GM12878 (cell line): ENCODE measurements at regions not wholly inside any gene's neighbourhood (a gene's known extent, or its start where the extent isn't known, plus 50 kb on each side); places are given as distances from the start of the nearest gene placed in this dataset.

ENCODE experiments used
- ATAC-seq: fragments of 200-7000 bp; cut with Tn5 transposase; 3 replicates; pipeline ENCODE4 v1.9.1; 2020; ENCODE audit warnings: mild to moderate bottlenecking, moderate library complexity
- BruUV-seq: library from RNA; stranded (reverse); fragments of 400-500 nt; replicated peaks from 2 replicates; lab custom pipeline; 2021; lab: Mats Ljungman, UMichigan
- CTCF ChIA-PET: fragments of 300-600 bp; sonication (Branson Sonifier 250); formaldehyde crosslinking; extraction: SDS; loops from one replicate; lab custom pipeline; 2021; ENCODE audit warnings: inconsistent platforms; lab: Yijun Ruan, JAX
- POLR2A ChIA-PET: fragments of 350-600 bp; formaldehyde crosslinking; extraction: SDS; loops from one replicate; lab custom pipeline; 2021; ENCODE audit warnings: inconsistent platforms; lab: Charles Lee
- RAD21 ChIA-PET: fragments of 300-600 bp; sonication (Branson Sonifier 250); formaldehyde crosslinking; loops from one replicate; lab custom pipeline; 2023; ENCODE audit warnings: antibody characterized with exemption; ENCODE audit not compliant: unreplicated experiment; lab: Charles Lee
- SMC1A ChIA-PET: fragments of 300-600 bp; sonication (Branson Sonifier 250); formaldehyde crosslinking; loops from one replicate; lab custom pipeline; 2023; ENCODE audit not compliant: unreplicated experiment, uncharacterized antibody; lab: Charles Lee
- DNase-seq: peaks from one replicate; pipeline ENCODE4 v3.0.0-alpha.2; 2011; ENCODE audit warnings: low read depth, low spot score
- FAIRE-seq: peaks from 3 replicates; lab custom pipeline; 2011; peaks lifted over from hg19 to GRCh38; lab: Jason Lieb, UNC
- H2AFZ ChIP-seq: 2 replicates; pipeline ENCODE4 v1.6.0; 2011; ENCODE audit warnings: low read depth, low read length, control low read depth; ENCODE audit not compliant: control insufficient read depth
- H3K27ac ChIP-seq: 2 replicates; pipeline ENCODE4 v1.5.1; 2011; ENCODE audit warnings: control low read depth; ENCODE audit not compliant: control insufficient read depth, insufficient read depth
- H3K27me3 ChIP-seq, 2 experiments: replicated peaks in 1 of 2; 2 replicates each; pipeline versions ENCODE4 v1.6.0 to v1.6.1; 2011; ENCODE audit warnings: low read length in 1 of 2; ENCODE audit not compliant: control insufficient read depth in 2 of 2, insufficient read depth in 2 of 2
- H3K36me3 ChIP-seq, 2 experiments: 2 replicates each; pipeline ENCODE4 v1.5.1; 2011; ENCODE audit warnings: low read length in 1 of 2; ENCODE audit not compliant: control insufficient read depth in 2 of 2, insufficient read depth in 2 of 2
- H3K4me1 ChIP-seq: 2 replicates; pipeline ENCODE4 v1.6.1; 2011; ENCODE audit warnings: mild to moderate bottlenecking, low read length, moderate library complexity, mixed read lengths; ENCODE audit not compliant: control insufficient read depth, insufficient read depth
- H3K4me2 ChIP-seq: 2 replicates; pipeline ENCODE4 v1.6.0; 2011; ENCODE audit warnings: control low read depth; ENCODE audit not compliant: control insufficient read depth, insufficient read depth
- H3K4me3 ChIP-seq: fragments of 200-600 bp; sonication (generic); 2 replicates; pipeline ENCODE4 v1.5.1; 2016
- H3K79me2 ChIP-seq: 2 replicates; pipeline ENCODE4 v1.6.0; 2011; ENCODE audit warnings: low read length; ENCODE audit not compliant: control insufficient read depth, insufficient read depth
- H3K9ac ChIP-seq: 2 replicates; pipeline ENCODE4 v1.8.0; 2011; ENCODE audit warnings: low read length, control low read depth, mixed read lengths; ENCODE audit not compliant: control insufficient read depth, insufficient read depth
- H3K9me3 ChIP-seq: replicated peaks from 3 replicates; pipeline ENCODE4 v1.5.1; 2011; ENCODE audit warnings: mild to moderate bottlenecking, low read length; ENCODE audit not compliant: control insufficient read depth, insufficient read depth
- H4K20me1 ChIP-seq: 2 replicates; pipeline ENCODE4 v1.6.0; 2011; ENCODE audit not compliant: control insufficient read depth, insufficient read depth
- EZH2 ChIP-seq: IDR thresholded peaks from 2 replicates; pipeline ENCODE4 v1.6.1; 2012; ENCODE audit warnings: low read depth, mild to moderate bottlenecking, control low read depth, inconsistent platforms, low read length, borderline replicate concordance; ENCODE audit not compliant: control insufficient read depth
- IKZF1 ChIP-seq: fragments of 450-650 bp; conservative IDR thresholded peaks from 2 replicates; pipeline ENCODE4 v1.6.1; 2017; ENCODE audit warnings: antibody characterized with exemption, mild to moderate bottlenecking
- IRF4 ChIP-seq: IDR thresholded peaks from 2 replicates; pipeline ENCODE4 v1.6.1; 2011; ENCODE audit warnings: low read depth, low read length
- MEF2B ChIP-seq: fragments of 450-650 bp; IDR thresholded peaks from 2 replicates; pipeline ENCODE4 v1.6.1; 2018; ENCODE audit warnings: mild to moderate bottlenecking, moderate library complexity; ENCODE audit not compliant: partially characterized antibody, poor library complexity, severe bottlenecking
- MTA2 ChIP-seq: fragments of 450-650 bp; IDR thresholded peaks from 2 replicates; pipeline ENCODE4 v1.6.1; 2016; ENCODE audit warnings: low read depth, mild to moderate bottlenecking, moderate library complexity
- PAX5 ChIP-seq: IDR thresholded peaks from 2 replicates; pipeline ENCODE4 v1.6.1; 2011; ENCODE audit warnings: low read depth, low read length, borderline replicate concordance
- POLR2A ChIP-seq: IDR thresholded peaks from 2 replicates; pipeline ENCODE4 v1.6.1; 2011; ENCODE audit warnings: low read depth, mild to moderate bottlenecking, low read length
- RAD51 ChIP-seq: fragments of 450-650 bp; IDR thresholded peaks from 2 replicates; pipeline ENCODE4 v1.6.1; 2016; ENCODE audit warnings: moderate library complexity, mild to moderate bottlenecking, inconsistent platforms
- SMC3 ChIP-seq: IDR thresholded peaks from 2 replicates; pipeline ENCODE4 v1.6.1; 2011; ENCODE audit warnings: low read length, improper control_type of control experiment, borderline replicate concordance
- SREBF1 ChIP-seq: IDR thresholded peaks from 2 replicates; pipeline ENCODE4 v1.6.1; 2012; ENCODE audit warnings: mild to moderate bottlenecking, low read length
- SRF ChIP-seq, 2 experiments: IDR thresholded peaks; 2 replicates each; pipeline ENCODE4 v1.6.1; 2011; ENCODE audit warnings: low read depth in 2 of 2, low read length in 2 of 2, mild to moderate bottlenecking in 1 of 2, moderate library complexity in 1 of 2
- SUZ12 ChIP-seq: fragments of 200-600 bp; sonication (generic); IDR thresholded peaks from one replicate; pipeline ENCODE4 v1.6.1; 2018; ENCODE audit warnings: antibody characterized with exemption, mild to moderate bottlenecking; ENCODE audit not compliant: unreplicated experiment
- WGBS: methylation state at CpG from one replicate; pipeline ENCODE4 v1.1.6; 2016; ENCODE audit warnings: low lambda C conversion rate; ENCODE audit not compliant: insufficient replicate concordance, insufficient coverage; ENCODE audit errors: missing lambda C conversion rate; 5-methylcytosine and 5-hydroxymethylcytosine counted together
- in situ Hi-C: fragments of 300-500 bp; cut with MboI; formaldehyde crosslinking; loops from 9 replicates; pipeline ENCODE4 v1.14.3; 2018; ENCODE audit warnings: mixed read lengths
- intact Hi-C: fragments of 100-400 bp; cut with micrococcal nuclease; formaldehyde crosslinking; loops from one replicate; pipeline ENCODE4 v1.14.2; 2022; ENCODE audit not compliant: unreplicated experiment
- TF ChIP-seq, protein P1 (sequence below): fragments of 450-650 bp; IDR thresholded peaks from 2 replicates; pipeline ENCODE4 v1.6.1; 2018; ENCODE audit warnings: borderline replicate concordance, mild to moderate bottlenecking; ENCODE audit not compliant: partially characterized antibody
- TF ChIP-seq, protein P2 (sequence below): IDR thresholded peaks from 2 replicates; pipeline ENCODE4 v1.6.1; 2012; ENCODE audit warnings: low read depth, low read length, improper control_type of control experiment
- TF ChIP-seq, protein P3 (sequence below): fragments of 450-650 bp; formaldehyde crosslinking; IDR thresholded peaks from 2 replicates; pipeline ENCODE4 v1.4.0; 2020; ENCODE audit warnings: mild to moderate bottlenecking, moderate library complexity

DNA sequence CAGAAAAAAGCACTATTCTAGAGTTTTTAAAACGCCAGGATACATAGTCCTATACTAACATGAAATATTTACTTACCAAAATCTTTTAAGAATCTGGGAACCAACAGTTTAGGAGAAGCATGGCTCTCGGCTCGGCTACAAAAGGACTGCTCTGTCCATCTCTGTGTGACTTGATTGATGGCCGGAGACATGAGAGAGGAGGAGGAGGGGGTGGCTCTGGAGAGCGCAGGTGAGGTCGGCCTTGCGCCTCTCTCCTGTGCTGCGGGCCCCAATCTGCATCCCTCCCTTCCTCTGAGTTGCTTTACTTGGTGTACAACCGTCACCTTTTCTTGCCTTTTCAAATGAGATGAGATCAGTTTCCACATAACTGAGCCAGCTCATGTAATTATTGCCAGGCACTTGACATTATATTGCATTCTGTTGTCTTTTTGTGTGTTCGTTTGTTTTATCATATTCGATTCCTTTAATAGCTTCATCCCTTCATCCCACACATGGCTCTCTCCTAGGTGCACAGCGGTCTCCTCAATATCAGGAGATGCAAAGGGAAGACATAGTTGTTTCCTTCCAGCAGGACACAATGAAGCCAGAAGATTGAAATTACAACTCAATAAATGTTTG, 87.8 kb upstream of the KLF6 start:
- in situ Hi-C loops = no loop called here
- no peaks in the 10 kb centered on the region for H3K9me3 ChIP-seq
- intact Hi-C loops = loop anchor here (1.0 kb wide), 1 partner anchor 62 kb away; no protein-coding TSS in a partner anchor
- ChIA-PET POLR2A (interaction anchor here (0.7 to 5.4 kb wide), 6 partner anchors 10 to 89 kb away, joined by 3 to 51 read pairs (median 4); partner anchors contain the start of gene KLF6), SMC1A (interaction anchor here (1.9 to 13.6 kb wide), 9 partner anchors 10 to 89 kb away, joined by 7 to 295 read pairs (median 53); partner anchors contain the start of gene KLF6), RAD21 (interaction anchor here (0.8 to 5.0 kb wide), 9 partner anchors 8 to 90 kb away, joined by 3 to 100 read pairs (median 16); partner anchors contain the start of gene KLF6), CTCF (interaction anchor here (0.6 to 0.7 kb wide), 2 partner anchors 61 to 62 kb away, joined by 3 to 4 read pairs; no protein-coding TSS in a partner anchor)
- DNase-seq (no peak), ATAC-seq (no peak), FAIRE-seq (no peak)
- no peaks in the 10 kb centered on the region for H3K36me3 ChIP-seq
- H3K4me3 ChIP-seq = no peak overlapping the region
- 95% methylated on average over 12 of the region's 12 CpGs for WGBS
- peak overlapping the region; percentile 61; the same call in 1 of the 2 replicates for H3K27ac ChIP-seq
- peaks cover 61% of the 10 kb centered on the region for H3K4me1 ChIP-seq
- no peak for TF ChIP-seq SRF (IDR thresholded peaks at IDR 0.05; ENCODE audit: low read depth in 2 of 2, low read length in 2 of 2)
- TF ChIP-seq IRF4 = no peak
- TF ChIP-seq, protein P1, sequence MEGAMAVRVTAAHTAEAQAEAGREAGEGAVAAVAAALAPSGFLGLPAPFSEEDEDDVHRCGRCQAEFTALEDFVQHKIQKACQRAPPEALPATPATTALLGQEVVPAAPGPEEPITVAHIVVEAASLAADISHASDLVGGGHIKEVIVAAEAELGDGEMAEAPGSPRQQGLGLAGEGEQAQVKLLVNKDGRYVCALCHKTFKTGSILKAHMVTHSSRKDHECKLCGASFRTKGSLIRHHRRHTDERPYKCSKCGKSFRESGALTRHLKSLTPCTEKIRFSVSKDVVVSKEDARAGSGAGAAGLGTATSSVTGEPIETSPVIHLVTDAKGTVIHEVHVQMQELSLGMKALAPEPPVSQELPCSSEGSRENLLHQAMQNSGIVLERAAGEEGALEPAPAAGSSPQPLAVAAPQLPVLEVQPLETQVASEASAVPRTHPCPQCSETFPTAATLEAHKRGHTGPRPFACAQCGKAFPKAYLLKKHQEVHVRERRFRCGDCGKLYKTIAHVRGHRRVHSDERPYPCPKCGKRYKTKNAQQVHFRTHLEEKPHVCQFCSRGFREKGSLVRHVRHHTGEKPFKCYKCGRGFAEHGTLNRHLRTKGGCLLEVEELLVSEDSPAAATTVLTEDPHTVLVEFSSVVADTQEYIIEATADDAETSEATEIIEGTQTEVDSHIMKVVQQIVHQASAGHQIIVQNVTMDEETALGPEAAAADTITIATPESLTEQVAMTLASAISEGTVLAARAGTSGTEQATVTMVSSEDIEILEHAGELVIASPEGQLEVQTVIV = no peak
- TF ChIP-seq, protein P2, sequence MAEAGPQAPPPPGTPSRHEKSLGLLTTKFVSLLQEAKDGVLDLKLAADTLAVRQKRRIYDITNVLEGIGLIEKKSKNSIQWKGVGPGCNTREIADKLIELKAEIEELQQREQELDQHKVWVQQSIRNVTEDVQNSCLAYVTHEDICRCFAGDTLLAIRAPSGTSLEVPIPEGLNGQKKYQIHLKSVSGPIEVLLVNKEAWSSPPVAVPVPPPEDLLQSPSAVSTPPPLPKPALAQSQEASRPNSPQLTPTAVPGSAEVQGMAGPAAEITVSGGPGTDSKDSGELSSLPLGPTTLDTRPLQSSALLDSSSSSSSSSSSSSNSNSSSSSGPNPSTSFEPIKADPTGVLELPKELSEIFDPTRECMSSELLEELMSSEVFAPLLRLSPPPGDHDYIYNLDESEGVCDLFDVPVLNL = no peak
- TF ChIP-seq IKZF1 = no peak
- no peak for TF ChIP-seq EZH2
- TF ChIP-seq RAD51 = no peak
- TF ChIP-seq POLR2A = no peak
- no peak for TF ChIP-seq MEF2B
- TF ChIP-seq SREBF1 = no peak
- no peak for TF ChIP-seq SMC3
- TF ChIP-seq MTA2 = no peak
- TF ChIP-seq PAX5 = no peak
- TF ChIP-seq, protein P3, sequence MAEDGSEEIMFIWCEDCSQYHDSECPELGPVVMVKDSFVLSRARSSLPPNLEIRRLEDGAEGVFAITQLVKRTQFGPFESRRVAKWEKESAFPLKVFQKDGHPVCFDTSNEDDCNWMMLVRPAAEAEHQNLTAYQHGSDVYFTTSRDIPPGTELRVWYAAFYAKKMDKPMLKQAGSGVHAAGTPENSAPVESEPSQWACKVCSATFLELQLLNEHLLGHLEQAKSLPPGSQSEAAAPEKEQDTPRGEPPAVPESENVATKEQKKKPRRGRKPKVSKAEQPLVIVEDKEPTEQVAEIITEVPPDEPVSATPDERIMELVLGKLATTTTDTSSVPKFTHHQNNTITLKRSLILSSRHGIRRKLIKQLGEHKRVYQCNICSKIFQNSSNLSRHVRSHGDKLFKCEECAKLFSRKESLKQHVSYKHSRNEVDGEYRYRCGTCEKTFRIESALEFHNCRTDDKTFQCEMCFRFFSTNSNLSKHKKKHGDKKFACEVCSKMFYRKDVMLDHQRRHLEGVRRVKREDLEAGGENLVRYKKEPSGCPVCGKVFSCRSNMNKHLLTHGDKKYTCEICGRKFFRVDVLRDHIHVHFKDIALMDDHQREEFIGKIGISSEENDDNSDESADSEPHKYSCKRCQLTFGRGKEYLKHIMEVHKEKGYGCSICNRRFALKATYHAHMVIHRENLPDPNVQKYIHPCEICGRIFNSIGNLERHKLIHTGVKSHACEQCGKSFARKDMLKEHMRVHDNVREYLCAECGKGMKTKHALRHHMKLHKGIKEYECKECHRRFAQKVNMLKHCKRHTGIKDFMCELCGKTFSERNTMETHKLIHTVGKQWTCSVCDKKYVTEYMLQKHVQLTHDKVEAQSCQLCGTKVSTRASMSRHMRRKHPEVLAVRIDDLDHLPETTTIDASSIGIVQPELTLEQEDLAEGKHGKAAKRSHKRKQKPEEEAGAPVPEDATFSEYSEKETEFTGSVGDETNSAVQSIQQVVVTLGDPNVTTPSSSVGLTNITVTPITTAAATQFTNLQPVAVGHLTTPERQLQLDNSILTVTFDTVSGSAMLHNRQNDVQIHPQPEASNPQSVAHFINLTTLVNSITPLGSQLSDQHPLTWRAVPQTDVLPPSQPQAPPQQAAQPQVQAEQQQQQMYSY (CRISPR knock-in tag) = no peak
- no peak for TF ChIP-seq SUZ12
- no peaks in the 10 kb centered on the region for H4K20me1 ChIP-seq
- no peak overlapping the region for H3K9ac ChIP-seq
- H3K4me2 ChIP-seq = no peak overlapping the region
- no peaks in the 10 kb centered on the region for H3K27me3 ChIP-seq
- H2AFZ ChIP-seq = no peak overlapping the region
- H3K79me2 ChIP-seq = no peaks in the 10 kb centered on the region
- BruUV-seq = no TSS peak
